Endometrial microvascular endothelial cells (primary cell): ENCODE measurements at regions not wholly inside any gene's neighbourhood (a gene's known extent, or its start where the extent isn't known, plus 50 kb on each side); places are given as distances from the start of the nearest gene placed in this dataset.
"Not testable (repeated sequence)": the region's sequence is repeated elsewhere in the genome, so short reads cannot be mapped to it uniquely, and the experiment has no call there.

Source experiments
- in situ Hi-C: cut with HindIII; loops from 2 replicates; pipeline ENCODE4 v1.10.0; 2017; ENCODE audit warnings: low sequenced_read_pairs, low pct_unique_long_range_greater_than_20kb; ENCODE audit errors: inconsistent ontology term

DNA sequence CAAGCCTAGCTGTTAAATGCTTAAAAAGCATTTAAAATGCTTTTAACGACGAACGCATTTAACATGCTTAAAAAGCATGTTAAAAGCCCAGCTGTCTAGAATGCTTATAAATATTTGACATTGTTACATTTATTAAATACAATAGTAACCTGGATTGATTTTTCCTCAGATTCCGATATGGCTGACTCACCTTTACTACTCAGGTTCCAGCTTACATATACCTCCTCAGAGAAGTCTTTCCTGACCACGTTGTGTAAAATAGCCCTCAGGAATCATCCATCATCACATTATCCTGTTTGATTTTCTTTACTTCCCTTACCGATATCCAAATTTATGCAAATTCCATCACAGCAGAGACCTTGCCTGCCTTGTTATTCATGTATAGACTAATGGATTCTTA, 51.4 kb downstream of the SLC41A2 start:
- in situ Hi-C loops: no loop called here

DNA sequence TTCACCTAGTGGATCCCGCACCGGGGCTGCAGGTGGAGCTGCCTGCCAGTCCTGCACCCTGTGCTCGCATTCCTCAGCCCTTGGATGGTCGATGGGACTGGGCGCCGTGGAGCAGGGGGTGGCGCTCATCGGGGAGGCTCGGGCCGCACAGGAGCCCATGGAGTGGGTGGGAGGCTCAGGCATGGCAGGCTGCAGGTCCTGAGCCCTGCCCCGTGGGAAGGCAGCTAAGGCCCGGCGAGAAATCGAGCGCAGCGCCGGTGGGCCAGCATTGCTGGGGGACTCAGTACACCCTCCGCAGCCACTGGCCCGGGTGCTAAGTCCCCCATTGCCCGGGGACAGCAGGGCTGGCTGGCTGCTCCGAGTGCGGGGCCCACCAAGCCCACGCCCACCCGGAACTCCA, 52.6 kb downstream of the SLC41A2 start:
- in situ Hi-C loops: not testable (repeated sequence)

DNA sequence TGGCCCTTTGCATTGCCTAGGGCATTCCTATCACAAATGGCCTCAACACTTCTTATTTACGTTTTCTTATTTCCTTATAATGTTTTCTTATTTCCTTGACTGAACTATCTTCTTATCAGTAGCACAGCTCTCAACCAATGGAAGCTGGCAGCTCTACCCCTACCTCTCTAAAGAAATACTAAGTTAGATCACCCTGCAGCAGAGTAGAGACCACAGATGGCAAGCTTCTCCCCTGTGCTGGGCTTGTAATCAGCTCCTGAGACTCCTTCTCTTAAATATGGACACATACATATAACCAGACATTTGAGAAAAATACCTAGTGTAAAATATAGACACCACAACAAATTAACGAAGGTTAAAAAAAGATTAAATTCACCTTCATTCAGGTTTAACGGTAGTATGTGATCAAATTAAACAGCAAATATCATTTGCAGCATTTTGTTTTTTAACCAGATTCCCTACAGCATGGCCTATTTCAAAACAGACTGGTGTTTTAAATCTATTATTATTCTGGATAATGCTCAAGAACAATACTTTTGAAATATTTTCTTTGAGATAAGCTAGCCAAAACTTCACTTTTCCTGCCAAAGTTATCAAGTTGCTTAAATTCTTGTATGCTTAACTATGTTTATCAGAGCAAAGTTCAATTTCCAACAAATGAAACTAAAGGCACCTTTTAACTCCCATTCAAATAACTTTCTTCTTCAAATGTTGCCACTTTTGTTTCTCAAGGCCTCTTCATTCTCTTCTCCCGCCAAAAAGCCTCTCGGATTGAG, 54.3 kb downstream of the SLC41A2 start:
- in situ Hi-C loops: no loop called here

DNA sequence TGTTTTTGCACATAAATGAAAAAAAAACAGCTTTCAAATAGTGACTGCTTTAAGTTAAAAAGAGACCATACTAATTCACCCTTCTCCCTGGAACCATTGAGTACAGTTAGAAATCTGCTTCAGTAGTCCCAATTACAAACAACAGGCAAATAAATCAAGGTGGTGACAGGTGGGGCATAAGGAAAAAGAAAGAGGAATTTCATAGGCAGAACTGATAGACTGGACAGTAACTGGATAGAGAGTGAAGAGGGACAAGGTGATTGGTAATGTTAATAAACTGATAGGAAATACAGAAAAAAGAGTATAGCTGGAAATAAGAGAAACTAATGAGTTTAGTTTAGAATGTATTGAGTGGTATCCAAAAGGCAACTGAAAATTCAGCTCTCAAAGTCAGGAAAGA, 56.0 kb downstream of the SLC41A2 start:
- in situ Hi-C loops: no loop called here

DNA sequence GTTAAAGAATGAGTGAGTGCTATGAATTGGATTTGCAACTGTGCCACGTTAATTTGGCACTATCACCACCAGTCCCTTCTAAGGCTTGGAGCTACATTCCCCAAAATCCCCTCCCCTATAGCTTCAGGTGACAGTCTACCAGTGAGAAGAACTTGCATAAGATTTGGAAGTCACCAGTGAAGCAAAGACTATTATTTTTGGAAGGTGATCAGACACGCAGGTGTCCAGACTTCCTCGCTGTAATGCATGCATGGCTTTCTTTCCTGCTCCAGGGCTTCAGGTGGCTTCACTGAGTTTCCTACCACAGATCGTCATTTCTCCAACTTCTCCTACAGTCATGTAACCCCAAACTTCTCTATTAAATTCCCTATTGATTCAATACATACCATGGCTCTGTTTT, 61.4 kb downstream of the SLC41A2 start:
- in situ Hi-C loops: no loop called here

DNA sequence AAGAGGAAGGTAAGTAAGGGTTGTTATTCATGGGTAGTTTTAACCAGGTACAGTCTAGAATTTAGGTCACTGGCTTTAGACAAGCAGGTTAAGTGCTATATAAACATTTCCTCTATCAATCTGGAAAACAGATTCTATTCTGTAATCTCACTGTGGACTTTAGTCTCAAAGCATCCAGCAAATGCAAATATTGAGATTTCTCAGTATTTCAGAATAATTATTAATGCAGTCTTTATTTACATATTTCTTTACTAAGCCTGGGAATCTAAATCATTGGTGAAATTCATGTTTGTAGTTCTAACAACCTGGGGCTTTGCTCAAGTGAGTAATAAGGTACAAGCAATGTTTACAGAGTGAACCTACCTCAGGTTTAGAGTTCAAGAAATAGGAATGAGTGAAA, 61.9 kb downstream of the SLC41A2 start:
- in situ Hi-C loops: no loop called here

DNA sequence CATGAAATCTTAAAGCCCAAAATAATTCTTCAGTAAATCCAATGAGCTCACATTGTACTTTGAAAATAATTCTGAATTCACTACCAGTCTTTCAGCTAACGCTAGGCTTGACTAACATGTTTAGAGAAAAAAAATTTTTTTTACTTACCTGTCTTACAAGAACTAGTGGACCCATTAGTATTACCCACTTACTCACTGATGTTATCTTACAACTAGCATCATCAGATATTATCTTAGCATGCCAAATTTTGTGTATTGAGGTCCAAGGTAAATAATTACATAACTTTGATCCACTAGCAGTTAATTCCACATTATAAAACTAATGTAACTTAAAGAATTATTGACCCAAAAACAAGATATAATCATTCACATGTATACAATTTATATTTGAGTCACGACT, 62.7 kb downstream of the SLC41A2 start:
- in situ Hi-C loops: no loop called here

DNA sequence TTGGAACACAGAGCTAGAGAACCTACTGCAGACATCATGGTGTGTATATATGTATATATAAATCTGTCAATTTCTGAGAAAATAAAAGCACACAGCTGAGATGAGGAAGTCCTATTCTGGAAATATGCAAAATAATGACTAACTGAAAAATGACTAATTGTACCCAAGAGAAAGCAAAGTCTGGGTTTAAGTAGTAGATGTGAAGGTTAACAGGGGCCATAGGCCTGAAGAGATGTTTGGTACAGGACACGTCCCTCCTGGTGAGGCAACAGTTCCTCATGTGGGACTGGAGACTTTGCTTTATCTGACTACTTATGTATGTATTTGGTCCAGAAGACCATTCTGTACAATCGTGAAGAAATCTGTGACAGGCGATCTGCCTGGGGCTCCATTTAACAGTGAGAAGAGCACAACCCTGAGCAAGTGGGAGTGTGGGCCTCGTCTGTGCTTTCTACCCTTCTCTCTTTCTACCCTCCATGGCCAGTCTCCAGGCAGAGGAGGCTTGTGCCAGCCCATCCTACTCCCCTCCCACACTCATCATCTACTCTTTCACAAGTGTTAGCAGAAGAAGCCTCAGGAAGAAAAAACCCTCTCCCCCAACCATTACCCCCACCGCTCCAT, 67.5 kb downstream of the SLC41A2 start:
- in situ Hi-C loops: no loop called here

DNA sequence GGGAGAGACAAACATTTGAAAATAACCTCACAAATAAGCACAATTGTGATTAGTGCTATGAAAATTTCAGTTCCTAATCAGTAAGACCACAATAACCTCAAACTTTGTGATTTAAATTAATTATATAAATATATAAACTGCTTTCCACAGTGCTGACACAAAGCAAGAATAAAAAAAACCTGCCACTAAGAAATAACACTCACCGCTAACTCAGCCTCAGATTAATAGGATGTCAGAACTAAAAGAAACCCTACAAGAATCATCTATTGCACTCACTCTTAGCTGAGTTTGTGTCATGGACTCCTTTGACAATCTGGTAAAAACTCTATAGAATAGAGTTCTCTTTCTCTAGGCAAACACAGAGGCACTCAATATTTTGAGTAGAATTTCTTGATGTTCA, 68.4 kb downstream of the SLC41A2 start:
- in situ Hi-C loops: no loop called here

DNA sequence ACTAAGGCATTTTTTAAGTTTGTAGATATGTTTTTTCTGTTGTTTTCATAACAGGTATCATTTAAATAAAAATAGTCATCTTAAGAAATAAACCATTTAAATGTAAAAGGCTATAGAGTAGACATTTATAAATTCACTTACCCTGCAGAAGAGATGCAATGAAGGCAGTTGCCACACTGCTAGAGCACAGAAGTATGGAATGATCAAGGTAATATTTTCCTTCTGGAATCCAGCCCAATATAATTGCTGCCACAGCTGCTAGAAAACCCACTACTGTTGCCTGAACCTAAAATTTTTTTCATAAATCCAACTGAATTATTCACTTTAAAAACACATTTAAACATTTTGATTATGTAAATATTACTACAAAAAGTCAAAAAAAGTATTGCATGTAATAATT, 69.2 kb downstream of the SLC41A2 start:
- in situ Hi-C loops: no loop called here

DNA sequence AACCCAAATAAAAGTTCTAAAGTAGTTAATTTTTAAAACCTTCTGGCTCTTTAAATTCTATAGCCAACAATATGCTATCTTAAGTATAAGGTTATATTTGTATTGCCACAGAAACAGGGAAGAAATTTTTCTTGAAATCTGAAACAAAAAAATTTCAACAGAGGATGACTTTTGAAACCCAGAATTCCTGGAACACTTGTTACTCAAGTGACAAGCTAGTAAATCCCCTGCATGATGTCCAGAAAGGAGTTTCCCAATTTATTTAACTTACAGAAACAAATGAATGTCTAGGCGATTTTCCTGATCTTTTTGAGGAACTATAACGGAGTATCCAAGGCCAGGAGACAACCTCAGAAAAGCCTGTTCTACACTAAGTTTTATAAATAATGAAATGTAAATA, 69.6 kb downstream of the SLC41A2 start:
- in situ Hi-C loops: no loop called here

DNA sequence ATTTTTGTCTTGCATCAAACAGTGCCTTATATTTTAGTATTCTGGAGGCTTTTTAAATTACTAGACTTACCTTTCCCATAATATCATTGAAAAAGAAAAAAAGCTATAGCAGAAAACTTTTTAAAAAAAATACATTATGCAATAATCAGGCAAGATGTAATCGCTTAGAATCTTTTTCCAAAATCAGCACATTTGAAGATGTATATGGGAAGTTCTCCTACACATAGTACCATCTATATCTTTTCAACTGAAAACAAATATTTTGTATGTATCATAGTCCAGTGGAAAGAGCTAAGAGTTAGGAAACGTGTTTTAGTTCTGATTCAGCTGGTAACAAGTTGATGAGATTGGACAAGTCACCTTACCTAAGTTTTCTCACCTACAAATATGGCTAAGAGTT, 70.6 kb downstream of the SLC41A2 start:
- in situ Hi-C loops: no loop called here

DNA sequence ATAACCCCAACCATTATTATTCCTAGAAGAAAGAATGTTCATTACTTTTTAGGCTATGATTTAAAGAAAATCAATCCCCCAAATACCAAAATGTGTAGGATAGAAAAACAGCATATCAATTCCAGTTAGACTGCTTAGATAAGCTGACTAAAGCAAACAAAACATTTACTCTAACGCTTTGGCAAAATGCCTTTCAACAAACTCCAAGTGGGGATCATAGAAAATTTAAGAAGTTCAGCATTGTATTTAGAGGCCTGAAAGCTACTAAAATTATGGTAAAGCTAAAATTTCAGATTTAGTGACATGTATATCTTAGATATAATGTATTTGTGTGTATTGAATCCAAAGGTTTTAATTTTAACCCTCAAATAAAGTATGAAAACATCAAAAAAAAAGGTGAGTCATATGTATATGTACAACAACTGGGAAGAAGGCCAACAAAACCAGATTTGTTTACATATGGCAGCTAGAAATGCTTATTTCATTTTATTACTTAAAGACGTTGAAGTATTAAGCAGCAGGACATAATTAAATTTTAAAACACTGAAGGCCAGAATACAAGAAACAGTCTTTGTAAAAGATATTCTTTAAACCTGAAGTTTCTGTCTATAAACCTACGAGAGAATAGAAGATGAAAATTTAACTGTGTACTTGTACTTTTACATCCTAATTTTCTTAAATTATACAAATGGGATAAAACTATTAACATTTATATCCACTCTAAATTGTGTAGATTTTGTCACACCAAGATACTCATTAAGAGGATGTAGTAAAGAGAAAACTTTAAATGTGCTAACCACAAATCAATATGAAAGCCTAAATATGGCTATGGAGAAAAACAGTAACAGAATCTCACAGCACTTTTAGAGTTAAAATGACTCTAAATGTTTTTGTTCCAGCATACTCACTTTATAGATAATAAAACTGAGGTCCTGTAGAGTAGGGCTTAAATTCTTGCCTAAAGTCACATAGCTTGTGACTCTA, 71.4 kb downstream of the SLC41A2 start:
- in situ Hi-C loops: no loop called here

DNA sequence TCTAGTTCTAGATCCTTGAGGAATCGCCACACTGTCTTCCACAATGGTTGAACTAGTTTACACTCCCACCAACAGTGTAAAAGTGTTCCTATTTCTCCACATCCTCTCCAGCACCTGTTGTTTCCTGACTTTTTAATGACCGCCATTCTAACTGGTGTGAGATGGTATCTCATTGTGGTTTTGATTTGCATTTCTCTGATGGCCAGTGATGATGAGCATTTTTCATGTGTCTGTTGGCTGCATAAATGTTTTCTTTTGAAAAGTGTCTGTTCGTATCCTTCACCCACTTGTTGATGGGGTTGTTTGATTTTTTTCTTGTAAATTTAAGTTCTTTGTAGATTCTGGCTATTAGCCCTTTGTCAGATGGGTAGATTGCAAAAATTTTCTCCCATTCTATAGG, 79.2 kb downstream of the SLC41A2 start:
- in situ Hi-C loops: not testable (repeated sequence)

DNA sequence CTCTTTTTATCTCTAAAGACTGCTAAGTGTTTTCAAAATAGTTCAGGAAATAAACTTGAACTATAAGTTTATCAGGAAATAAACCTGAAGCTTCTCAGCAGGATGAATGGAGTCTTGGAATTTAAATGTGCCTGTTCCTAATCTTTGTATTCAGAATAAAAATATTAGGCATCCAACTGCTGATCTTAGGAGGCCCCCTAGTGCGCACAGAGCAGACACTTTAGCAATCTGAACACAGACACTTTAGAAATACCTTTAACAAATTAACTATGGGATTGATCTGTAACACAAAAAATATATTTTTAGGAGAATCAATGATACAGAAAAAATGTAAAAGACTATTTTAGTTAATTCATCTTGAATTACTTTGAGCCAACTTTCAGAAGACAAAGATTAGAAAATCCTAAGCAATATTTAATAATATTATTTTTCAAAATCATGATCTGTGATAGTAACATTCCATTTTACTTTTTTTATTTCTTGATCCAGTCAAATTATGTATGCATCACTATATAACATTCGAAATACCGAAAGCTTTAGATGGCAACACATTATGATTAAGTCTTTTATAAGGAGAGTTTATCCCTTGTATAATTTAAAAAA, 80.9 kb downstream of the SLC41A2 start:
- in situ Hi-C loops: no loop called here

DNA sequence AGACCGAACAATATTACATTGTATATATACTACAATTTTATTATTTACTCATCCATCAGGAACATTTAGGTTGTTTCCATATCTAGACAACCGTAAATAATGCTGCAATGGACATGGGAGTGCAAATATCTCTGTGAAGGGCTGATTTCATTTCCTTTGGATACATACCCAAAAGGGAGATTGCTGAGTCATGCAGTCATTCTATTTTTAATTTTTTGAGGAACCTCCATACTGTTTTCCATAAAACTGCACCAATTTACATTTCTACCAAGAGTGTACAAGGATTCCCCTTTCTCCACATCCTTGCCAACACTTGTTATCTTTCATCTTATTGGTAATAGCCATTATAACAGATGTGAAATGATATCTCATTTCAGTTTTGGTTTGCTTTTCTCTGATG, 84.7 kb downstream of the SLC41A2 start:
- in situ Hi-C loops: no loop called here

DNA sequence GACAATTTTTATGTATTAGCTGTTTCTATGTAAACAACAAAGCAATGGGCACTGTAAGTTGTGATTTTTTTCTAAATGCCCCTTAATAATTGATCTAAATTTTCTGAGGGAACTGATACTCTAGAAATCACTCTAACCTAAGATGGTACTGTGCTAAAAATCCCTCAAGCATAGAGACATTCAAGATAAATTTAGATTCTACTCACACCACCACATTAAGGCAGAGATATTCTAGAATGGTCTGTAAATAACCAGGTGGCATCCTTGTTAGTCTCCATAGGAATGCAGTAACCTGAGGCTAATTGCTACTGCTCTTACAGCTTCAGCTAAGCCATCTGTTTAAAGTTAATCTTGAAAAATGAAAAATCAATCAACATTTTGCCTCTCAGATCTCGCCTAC, 87.3 kb downstream of the SLC41A2 start:
- in situ Hi-C loops: no loop called here

DNA sequence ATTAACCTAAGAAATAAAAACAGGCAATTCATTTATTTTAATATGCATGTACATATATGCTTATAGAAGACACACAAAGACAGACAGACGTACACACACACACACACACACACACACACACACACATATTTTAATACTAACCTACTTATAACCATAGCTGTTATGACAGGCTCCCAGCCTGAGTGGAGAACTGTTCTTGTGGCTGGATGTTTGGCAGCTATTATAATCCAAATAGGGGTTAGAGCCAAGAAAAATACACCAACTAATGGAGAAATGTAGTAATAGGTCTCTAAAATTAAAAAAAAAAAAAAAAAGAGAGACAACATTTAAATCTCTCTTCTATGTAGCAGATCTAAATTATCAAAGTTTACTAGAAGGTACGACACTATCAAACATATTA, 91.8 kb downstream of the SLC41A2 start:
- in situ Hi-C loops: no loop called here

DNA sequence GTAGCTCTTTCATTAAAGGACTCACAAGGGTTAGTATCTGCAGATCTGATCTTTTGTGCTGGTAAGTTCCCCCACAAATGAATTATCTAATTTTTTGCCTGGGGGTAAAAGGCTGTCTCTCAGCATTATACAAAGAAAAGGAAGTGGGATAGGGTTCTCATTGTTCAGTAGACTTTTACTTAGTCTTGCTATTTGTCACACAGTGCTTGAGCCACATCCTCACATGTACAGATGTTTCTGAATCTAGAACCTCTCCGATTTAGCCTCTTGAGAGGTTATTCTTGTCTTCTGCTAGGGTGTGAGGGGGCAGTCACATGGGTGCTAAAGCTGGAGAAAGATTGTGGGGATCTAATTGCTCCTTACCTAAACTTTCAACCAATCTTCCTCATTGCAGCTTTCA, 93.0 kb downstream of the SLC41A2 start:
- in situ Hi-C loops: no loop called here
